SK-N-SH (cell line): ENCODE measurements at regions not wholly inside any gene's neighbourhood (a gene's known extent, or its start where the extent isn't known, plus 50 kb on each side); places are given as distances from the start of the nearest gene placed in this dataset.

Experiments
- CTCF ChIA-PET: fragments of 300-600, 350-600 bp; formaldehyde crosslinking; extraction: SDS; loops from one replicate; lab custom pipeline; 2021; lab: Yijun Ruan, JAX
- POLR2A ChIA-PET: fragments of 350-600 bp; sonication (Branson Sonifier 250); formaldehyde crosslinking; extraction: SDS; loops from one replicate; lab custom pipeline; 2020; ENCODE audit warnings: antibody characterized with exemption, inconsistent platforms; lab: Yijun Ruan, JAX
- DNase-seq: peaks from one replicate; pipeline ENCODE4 v3.0.0; 2012
- H2AFZ ChIP-seq: fragments of 200-600 bp; sonication (generic); 2 replicates; pipeline ENCODE4 v1.8.1; 2016; ENCODE audit warnings: antibody characterized with exemption, mild to moderate bottlenecking, low read depth
- H3F3A ChIP-seq: fragments of 200-600 bp; sonication (generic); replicated peaks from 2 replicates; pipeline ENCODE3; 2016; ENCODE audit warnings: antibody characterized with exemption, mild to moderate bottlenecking; ENCODE audit not compliant: insufficient read depth
- H3K27ac ChIP-seq, 2 experiments: fragments of 200-500 bp in 1 of 2; fragments of 200-600 bp in 1 of 2; sonication (Bioruptor generic) in 1 of 2; sonication (generic), shearing (Covaris generic) in 1 of 2; 2 replicates each; pipeline versions ENCODE4 v1.5.1 to v1.6.1; 2014 to 2016; ENCODE audit warnings: low read depth in 2 of 2, inconsistent platforms in 1 of 2, low read length in 1 of 2, mild to moderate bottlenecking in 1 of 2, mixed read lengths in 1 of 2
- H3K27me3 ChIP-seq: fragments of 200-600 bp; sonication (generic), shearing (Covaris generic); 2 replicates; pipeline ENCODE4 v1.6.1; 2016; ENCODE audit warnings: mixed run types; ENCODE audit not compliant: insufficient read depth
- H3K36me3 ChIP-seq, 2 experiments: fragments of 200-500 bp in 1 of 2; fragments of 200-600 bp in 1 of 2; sonication (Bioruptor generic) in 1 of 2; sonication (generic) in 1 of 2; replicated peaks in 1 of 2; 2 replicates each; pipeline versions ENCODE3 to v1.5.1; 2014 to 2016; ENCODE audit warnings: low read length in 1 of 2, mild to moderate bottlenecking in 1 of 2; ENCODE audit not compliant: insufficient read depth in 2 of 2, control insufficient read depth in 1 of 2
- H3K4me1 ChIP-seq, 2 experiments: fragments of 200-500 bp in 1 of 2; fragments of 200-600 bp in 1 of 2; sonication (Bioruptor generic) in 1 of 2; sonication (generic), shearing (Covaris generic) in 1 of 2; 2 replicates each; pipeline versions ENCODE4 v1.5.1 to v1.6.1; 2014 to 2016; ENCODE audit warnings: low read depth in 1 of 2, low read length in 1 of 2, mixed run types in 1 of 2; ENCODE audit not compliant: insufficient read depth in 2 of 2, control insufficient read depth in 1 of 2
- H3K4me2 ChIP-seq: fragments of 200-600 bp; sonication (generic), shearing (Covaris generic); 2 replicates; pipeline ENCODE4 v1.6.1; 2017; ENCODE audit warnings: mixed run types
- H3K4me3 ChIP-seq, 2 experiments: fragments of 200-500 bp in 1 of 2; fragments of 200-600 bp in 1 of 2; sonication (Bioruptor generic) in 1 of 2; sonication (generic), shearing (Covaris generic) in 1 of 2; 2 replicates each; pipeline versions ENCODE4 v1.5.1 to v1.8.1; 2014 to 2016; ENCODE audit warnings: low read depth in 2 of 2, inconsistent platforms in 1 of 2, low read length in 1 of 2, mild to moderate bottlenecking in 1 of 2, mixed read lengths in 1 of 2, moderate library complexity in 1 of 2
- H3K79me2 ChIP-seq: fragments of 200-600 bp; sonication (generic); 2 replicates; pipeline ENCODE4 v1.8.1; 2017; ENCODE audit warnings: mild to moderate bottlenecking; ENCODE audit not compliant: insufficient read depth
- H3K9ac ChIP-seq: fragments of 200-600 bp; sonication (generic); 2 replicates; pipeline ENCODE4 v1.6.1; 2017; ENCODE audit warnings: mixed run types
- H3K9me2 ChIP-seq: fragments of 200-600 bp; sonication (generic); 2 replicates; pipeline ENCODE4 v1.6.1; 2017; ENCODE audit warnings: mixed run types
- H3K9me3 ChIP-seq: fragments of 200-600 bp; sonication (generic); 2 replicates; pipeline ENCODE4 v1.6.1; 2017; ENCODE audit warnings: mixed run types, mild to moderate bottlenecking, moderate library complexity
- H4K20me1 ChIP-seq: fragments of 200-600 bp; sonication (generic); 2 replicates; pipeline ENCODE4 v1.6.1; 2017; ENCODE audit warnings: mild to moderate bottlenecking, mixed run types; ENCODE audit not compliant: insufficient read depth
- FOXM1 ChIP-seq: IDR thresholded peaks from 2 replicates; pipeline ENCODE4 v1.4.0; 2012; ENCODE audit warnings: low read depth, mild to moderate bottlenecking
- GABPA ChIP-seq: IDR thresholded peaks from 2 replicates; pipeline ENCODE4 v1.4.0; 2012; ENCODE audit warnings: low read depth, mild to moderate bottlenecking
- GATA2 ChIP-seq: sonication (generic); formaldehyde crosslinking; IDR thresholded peaks from 2 replicates; pipeline ENCODE4 v1.5.0; 2020; ENCODE audit warnings: mild to moderate bottlenecking, missing genetic modification reagents
- MXI1 ChIP-seq: IDR thresholded peaks from 2 replicates; pipeline ENCODE4 v1.6.1; 2012; ENCODE audit warnings: mild to moderate bottlenecking, low read depth, low read length, improper control_type of control experiment
- NFIC ChIP-seq: IDR thresholded peaks from 2 replicates; pipeline ENCODE4 v1.4.0; 2012; ENCODE audit warnings: borderline replicate concordance
- RAD21 ChIP-seq: IDR thresholded peaks from 2 replicates; pipeline ENCODE4 v1.6.1; 2012; ENCODE audit warnings: mild to moderate bottlenecking, low read length
- TCF12 ChIP-seq: IDR thresholded peaks from 2 replicates; pipeline ENCODE4 v1.4.0; 2012
- TEAD4 ChIP-seq: IDR thresholded peaks from 2 replicates; pipeline ENCODE4 v1.4.0; 2012; ENCODE audit warnings: mild to moderate bottlenecking, borderline replicate concordance; ENCODE audit not compliant: insufficient read depth
- YY1 ChIP-seq: IDR thresholded peaks from 2 replicates; pipeline ENCODE4 v1.4.0; 2012; ENCODE audit warnings: low read depth, mild to moderate bottlenecking
- WGBS: methylation state at CpG from one replicate; pipeline ENCODE4 v1.1.6; 2017; ENCODE audit warnings: low lambda C conversion rate; 5-methylcytosine and 5-hydroxymethylcytosine counted together
- TF ChIP-seq, protein P1 (sequence below): IDR thresholded peaks from 2 replicates; pipeline ENCODE4 v1.4.0; 2012; ENCODE audit warnings: low read depth, borderline replicate concordance
- TF ChIP-seq, protein P2 (sequence below): IDR thresholded peaks from 2 replicates; pipeline ENCODE4; 2012
- TF ChIP-seq, protein P3 (sequence below): fragments of 200-600 bp; sonication (generic); IDR thresholded peaks from 2 replicates; pipeline ENCODE4 v1.6.1; 2017; ENCODE audit warnings: antibody characterized with exemption, mild to moderate bottlenecking, moderate library complexity
- TF ChIP-seq, protein P4 (sequence below): IDR thresholded peaks from 2 replicates; pipeline ENCODE4 v1.6.1; 2012; ENCODE audit warnings: mild to moderate bottlenecking, low read depth, low read length, moderate library complexity

DNA sequence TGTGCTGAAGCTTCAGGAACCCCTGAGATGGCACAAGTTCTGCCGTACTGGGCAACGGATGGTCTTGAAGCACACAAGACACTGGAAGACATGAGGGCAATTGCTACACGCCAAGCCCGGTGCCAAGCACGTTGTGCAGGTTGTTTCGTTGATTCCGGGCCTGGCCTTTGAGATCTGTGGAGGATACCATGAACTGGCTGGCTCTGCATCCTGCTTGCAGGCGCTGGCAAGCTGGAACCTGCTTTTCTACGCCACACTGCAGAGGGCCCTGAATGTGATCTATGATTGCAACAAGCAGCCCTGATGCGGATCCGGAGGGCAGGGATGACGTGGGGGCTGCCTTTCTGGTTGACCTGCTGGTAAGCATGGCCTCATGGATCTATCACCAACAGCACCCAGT is 262.5 kb upstream of the ATP10A start:
- 45% methylated on average over 9 of the region's 12 CpGs for WGBS
- CTCF ChIA-PET = no interaction called here
- H3K4me1 ChIP-seq = no peaks in the 10 kb centered on the region
- POLR2A ChIA-PET = no interaction called here
- no peak overlapping the region for H3K4me2 ChIP-seq
- H2AFZ ChIP-seq = no peak overlapping the region
- no peak overlapping the region for H3K27ac ChIP-seq
- H3K4me3 ChIP-seq = no peak overlapping the region
- H3K9ac ChIP-seq = no peak overlapping the region
- no peaks in the 10 kb centered on the region for H4K20me1 ChIP-seq
- no peaks in the 10 kb centered on the region for H3K9me3 ChIP-seq
- TF ChIP-seq YY1 (no peak), FOXM1 (no peak), GATA2 (CRISPR knock-in tag) (no peak)
- TF ChIP-seq, protein P1, sequence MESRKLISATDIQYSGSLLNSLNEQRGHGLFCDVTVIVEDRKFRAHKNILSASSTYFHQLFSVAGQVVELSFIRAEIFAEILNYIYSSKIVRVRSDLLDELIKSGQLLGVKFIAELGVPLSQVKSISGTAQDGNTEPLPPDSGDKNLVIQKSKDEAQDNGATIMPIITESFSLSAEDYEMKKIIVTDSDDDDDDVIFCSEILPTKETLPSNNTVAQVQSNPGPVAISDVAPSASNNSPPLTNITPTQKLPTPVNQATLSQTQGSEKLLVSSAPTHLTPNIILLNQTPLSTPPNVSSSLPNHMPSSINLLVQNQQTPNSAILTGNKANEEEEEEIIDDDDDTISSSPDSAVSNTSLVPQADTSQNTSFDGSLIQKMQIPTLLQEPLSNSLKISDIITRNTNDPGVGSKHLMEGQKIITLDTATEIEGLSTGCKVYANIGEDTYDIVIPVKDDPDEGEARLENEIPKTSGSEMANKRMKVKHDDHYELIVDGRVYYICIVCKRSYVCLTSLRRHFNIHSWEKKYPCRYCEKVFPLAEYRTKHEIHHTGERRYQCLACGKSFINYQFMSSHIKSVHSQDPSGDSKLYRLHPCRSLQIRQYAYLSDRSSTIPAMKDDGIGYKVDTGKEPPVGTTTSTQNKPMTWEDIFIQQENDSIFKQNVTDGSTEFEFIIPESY = no peak
- TF ChIP-seq, all 33 proteins: peak for 0
- Histone ChIP-seq H3F3A (no peaks in the 10 kb centered on the region), H3K36me3 (no peaks in the 10 kb centered on the region), H3K9me2 (no peaks in the 10 kb centered on the region), H3K27me3 (no peaks in the 10 kb centered on the region), H3K79me2 (no peaks in the 10 kb centered on the region)
- no peak for DNase-seq

DNA sequence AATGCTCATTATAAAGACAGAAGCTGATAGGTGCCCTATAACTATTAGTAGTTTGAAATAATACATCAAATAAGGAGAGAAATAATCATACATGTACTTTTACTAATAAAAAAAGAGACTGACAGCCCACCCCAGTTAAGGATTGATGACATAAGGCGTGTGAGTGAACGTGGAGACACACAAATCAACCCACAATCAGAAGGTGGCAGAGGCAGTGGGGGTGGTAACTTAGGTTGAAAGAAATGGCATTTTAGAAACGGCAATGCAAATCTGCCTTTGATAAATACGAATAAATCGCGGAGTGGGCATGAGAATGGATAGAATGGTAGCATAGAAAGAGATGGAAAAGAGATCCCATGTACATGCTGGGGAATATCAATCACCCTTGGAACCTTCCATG is 256.2 kb upstream of the ATP10A start:
- Histone ChIP-seq H3K27me3 (no peaks in the 10 kb centered on the region), H3K9ac (no peak overlapping the region), H3K4me3 (no peak overlapping the region), H3K4me2 (no peak overlapping the region), H3K36me3 (no peaks in the 10 kb centered on the region), H4K20me1 (no peaks in the 10 kb centered on the region), H3K27ac (no peak overlapping the region), H3F3A (no peaks in the 10 kb centered on the region), H3K4me1 (no peaks in the 10 kb centered on the region), H3K9me3 (no peaks in the 10 kb centered on the region), H3K79me2 (no peaks in the 10 kb centered on the region), H3K9me2 (no peaks in the 10 kb centered on the region), H2AFZ (no peak overlapping the region)
- no peak for DNase-seq
- ChIA-PET CTCF (interaction anchor here (0.6 kb wide), 2 partner anchors 78 to 1128 kb away, joined by 3 read pairs; no protein-coding TSS in a partner anchor), POLR2A (no interaction called here)
- WGBS = 43% methylated on average over 6 of the region's 6 CpGs
- TF ChIP-seq, protein P2, sequence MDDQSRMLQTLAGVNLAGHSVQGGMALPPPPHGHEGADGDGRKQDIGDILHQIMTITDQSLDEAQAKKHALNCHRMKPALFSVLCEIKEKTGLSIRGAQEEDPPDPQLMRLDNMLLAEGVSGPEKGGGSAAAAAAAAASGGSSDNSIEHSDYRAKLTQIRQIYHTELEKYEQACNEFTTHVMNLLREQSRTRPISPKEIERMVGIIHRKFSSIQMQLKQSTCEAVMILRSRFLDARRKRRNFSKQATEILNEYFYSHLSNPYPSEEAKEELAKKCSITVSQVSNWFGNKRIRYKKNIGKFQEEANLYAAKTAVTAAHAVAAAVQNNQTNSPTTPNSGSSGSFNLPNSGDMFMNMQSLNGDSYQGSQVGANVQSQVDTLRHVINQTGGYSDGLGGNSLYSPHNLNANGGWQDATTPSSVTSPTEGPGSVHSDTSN = no peak
- TF ChIP-seq RAD21 (no peak), TCF12 (no peak), GABPA (no peak), YY1 (no peak), MXI1 (no peak), NFIC (no peak), TEAD4 (no peak)
- TF ChIP-seq, protein P3, sequence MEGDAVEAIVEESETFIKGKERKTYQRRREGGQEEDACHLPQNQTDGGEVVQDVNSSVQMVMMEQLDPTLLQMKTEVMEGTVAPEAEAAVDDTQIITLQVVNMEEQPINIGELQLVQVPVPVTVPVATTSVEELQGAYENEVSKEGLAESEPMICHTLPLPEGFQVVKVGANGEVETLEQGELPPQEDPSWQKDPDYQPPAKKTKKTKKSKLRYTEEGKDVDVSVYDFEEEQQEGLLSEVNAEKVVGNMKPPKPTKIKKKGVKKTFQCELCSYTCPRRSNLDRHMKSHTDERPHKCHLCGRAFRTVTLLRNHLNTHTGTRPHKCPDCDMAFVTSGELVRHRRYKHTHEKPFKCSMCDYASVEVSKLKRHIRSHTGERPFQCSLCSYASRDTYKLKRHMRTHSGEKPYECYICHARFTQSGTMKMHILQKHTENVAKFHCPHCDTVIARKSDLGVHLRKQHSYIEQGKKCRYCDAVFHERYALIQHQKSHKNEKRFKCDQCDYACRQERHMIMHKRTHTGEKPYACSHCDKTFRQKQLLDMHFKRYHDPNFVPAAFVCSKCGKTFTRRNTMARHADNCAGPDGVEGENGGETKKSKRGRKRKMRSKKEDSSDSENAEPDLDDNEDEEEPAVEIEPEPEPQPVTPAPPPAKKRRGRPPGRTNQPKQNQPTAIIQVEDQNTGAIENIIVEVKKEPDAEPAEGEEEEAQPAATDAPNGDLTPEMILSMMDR = no peak
- TF ChIP-seq, protein P4, sequence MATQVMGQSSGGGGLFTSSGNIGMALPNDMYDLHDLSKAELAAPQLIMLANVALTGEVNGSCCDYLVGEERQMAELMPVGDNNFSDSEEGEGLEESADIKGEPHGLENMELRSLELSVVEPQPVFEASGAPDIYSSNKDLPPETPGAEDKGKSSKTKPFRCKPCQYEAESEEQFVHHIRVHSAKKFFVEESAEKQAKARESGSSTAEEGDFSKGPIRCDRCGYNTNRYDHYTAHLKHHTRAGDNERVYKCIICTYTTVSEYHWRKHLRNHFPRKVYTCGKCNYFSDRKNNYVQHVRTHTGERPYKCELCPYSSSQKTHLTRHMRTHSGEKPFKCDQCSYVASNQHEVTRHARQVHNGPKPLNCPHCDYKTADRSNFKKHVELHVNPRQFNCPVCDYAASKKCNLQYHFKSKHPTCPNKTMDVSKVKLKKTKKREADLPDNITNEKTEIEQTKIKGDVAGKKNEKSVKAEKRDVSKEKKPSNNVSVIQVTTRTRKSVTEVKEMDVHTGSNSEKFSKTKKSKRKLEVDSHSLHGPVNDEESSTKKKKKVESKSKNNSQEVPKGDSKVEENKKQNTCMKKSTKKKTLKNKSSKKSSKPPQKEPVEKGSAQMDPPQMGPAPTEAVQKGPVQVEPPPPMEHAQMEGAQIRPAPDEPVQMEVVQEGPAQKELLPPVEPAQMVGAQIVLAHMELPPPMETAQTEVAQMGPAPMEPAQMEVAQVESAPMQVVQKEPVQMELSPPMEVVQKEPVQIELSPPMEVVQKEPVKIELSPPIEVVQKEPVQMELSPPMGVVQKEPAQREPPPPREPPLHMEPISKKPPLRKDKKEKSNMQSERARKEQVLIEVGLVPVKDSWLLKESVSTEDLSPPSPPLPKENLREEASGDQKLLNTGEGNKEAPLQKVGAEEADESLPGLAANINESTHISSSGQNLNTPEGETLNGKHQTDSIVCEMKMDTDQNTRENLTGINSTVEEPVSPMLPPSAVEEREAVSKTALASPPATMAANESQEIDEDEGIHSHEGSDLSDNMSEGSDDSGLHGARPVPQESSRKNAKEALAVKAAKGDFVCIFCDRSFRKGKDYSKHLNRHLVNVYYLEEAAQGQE = no peak
